Trophoblast cell (in vitro differentiated cells and primary cell): ENCODE measurements at regions not wholly inside any gene's neighbourhood (a gene's known extent, or its start where the extent isn't known, plus 50 kb on each side); places are given as distances from the start of the nearest gene placed in this dataset.

Experiments used
- DNase-seq, 2 donors: peaks; one replicate each; pipeline ENCODE4 v3.0.0-alpha.2; 2016
- H2AFZ ChIP-seq: 2 replicates; pipeline ENCODE4 v1.6.1; 2013; ENCODE audit warnings: low read length, moderate library complexity, mild to moderate bottlenecking; ENCODE audit not compliant: insufficient read depth, poor library complexity
- H2AK5ac ChIP-seq: 2 replicates; pipeline ENCODE4 v1.6.1; 2013; ENCODE audit warnings: mild to moderate bottlenecking, low read length
- H2BK120ac ChIP-seq: 2 replicates; pipeline ENCODE4 v1.6.1; 2013; ENCODE audit warnings: low read length, mild to moderate bottlenecking, moderate library complexity; ENCODE audit not compliant: insufficient read depth, poor library complexity
- H2BK12ac ChIP-seq: 2 replicates; pipeline ENCODE4 v1.6.1; 2013; ENCODE audit warnings: mild to moderate bottlenecking, low read length, moderate library complexity
- H2BK5ac ChIP-seq: 2 replicates; pipeline ENCODE4 v1.6.1; 2013; ENCODE audit warnings: low read length, low read depth, moderate library complexity, mild to moderate bottlenecking; ENCODE audit not compliant: poor library complexity
- H3K14ac ChIP-seq: 2 replicates; pipeline ENCODE4 v1.6.1; 2013; ENCODE audit warnings: mild to moderate bottlenecking, low read length
- H3K18ac ChIP-seq: 2 replicates; pipeline ENCODE4 v1.6.1; 2013; ENCODE audit warnings: mild to moderate bottlenecking, low read length
- H3K23ac ChIP-seq: 2 replicates; pipeline ENCODE4 v1.6.1; 2013; ENCODE audit warnings: low read length
- H3K27ac ChIP-seq: 2 replicates; pipeline ENCODE4 v1.5.1; 2013; ENCODE audit warnings: low read depth, mild to moderate bottlenecking, inconsistent platforms, low read length, moderate library complexity
- H3K27me3 ChIP-seq: 2 replicates; pipeline ENCODE4 v1.6.1; 2013; ENCODE audit warnings: inconsistent platforms, mild to moderate bottlenecking, low read length, moderate library complexity; ENCODE audit not compliant: insufficient read depth
- H3K36me3 ChIP-seq, 2 experiments: 1 replicate in 1 of 2; 2 replicates in 1 of 2; pipeline ENCODE4 v1.6.1; 2013; ENCODE audit warnings: low read length in 2 of 2, mild to moderate bottlenecking in 2 of 2, moderate library complexity in 1 of 2; ENCODE audit not compliant: insufficient read depth in 2 of 2, control insufficient read depth in 1 of 2
- H3K4ac ChIP-seq: 2 replicates; pipeline ENCODE4 v1.6.1; 2013; ENCODE audit warnings: low read depth, mild to moderate bottlenecking, low read length, moderate library complexity
- H3K4me1 ChIP-seq, 2 experiments: 1 replicate in 1 of 2; 2 replicates in 1 of 2; pipeline ENCODE4 v1.6.1; 2013; ENCODE audit warnings: low read length in 2 of 2, mild to moderate bottlenecking in 2 of 2, moderate library complexity in 1 of 2; ENCODE audit not compliant: insufficient read depth in 2 of 2, control insufficient read depth in 1 of 2
- H3K4me2 ChIP-seq: 2 replicates; pipeline ENCODE4 v1.6.1; 2013; ENCODE audit warnings: inconsistent platforms, mild to moderate bottlenecking, low read length, moderate library complexity
- H3K4me3 ChIP-seq: 2 replicates; pipeline ENCODE4 v1.5.1; 2013; ENCODE audit warnings: mild to moderate bottlenecking, low read depth, low read length, inconsistent platforms
- H3K79me1 ChIP-seq: one replicate; pipeline ENCODE4 v1.6.1; 2013; ENCODE audit warnings: low read length
- H3K79me2 ChIP-seq: 2 replicates; pipeline ENCODE4 v1.6.1; 2013; ENCODE audit warnings: low read length, mild to moderate bottlenecking; ENCODE audit not compliant: control insufficient read depth, insufficient read depth, poor library complexity
- H3K9ac ChIP-seq: 2 replicates; pipeline ENCODE4 v1.6.1; 2013; ENCODE audit warnings: mild to moderate bottlenecking, low read length
- H3K9me3 ChIP-seq: 2 replicates; pipeline ENCODE4 v1.6.1; 2013; ENCODE audit warnings: low read depth, mild to moderate bottlenecking, control low read depth, inconsistent platforms, low read length; ENCODE audit not compliant: insufficient read depth
- H4K12ac ChIP-seq: 2 replicates; pipeline ENCODE4 v1.6.1; 2013; ENCODE audit warnings: low read depth, mild to moderate bottlenecking, low read length, moderate library complexity
- H4K8ac ChIP-seq: 2 replicates; pipeline ENCODE4 v1.6.1; 2013; ENCODE audit warnings: low read depth, mild to moderate bottlenecking, low read length, moderate library complexity
- H4K91ac ChIP-seq: one replicate; pipeline ENCODE4 v1.6.1; 2013; ENCODE audit warnings: low read depth, mild to moderate bottlenecking, low read length, moderate library complexity
- WGBS: extraction: QIAGEN DNeasy Blood & Tissue Kit; methylation state at CpG from one replicate; pipeline ENCODE4 v1.1.7; 2013; ENCODE audit warnings: missing lambda C conversion rate; ENCODE audit not compliant: insufficient read length, insufficient coverage; ENCODE audit errors: extremely low coverage; 5-methylcytosine and 5-hydroxymethylcytosine counted together

DNA sequence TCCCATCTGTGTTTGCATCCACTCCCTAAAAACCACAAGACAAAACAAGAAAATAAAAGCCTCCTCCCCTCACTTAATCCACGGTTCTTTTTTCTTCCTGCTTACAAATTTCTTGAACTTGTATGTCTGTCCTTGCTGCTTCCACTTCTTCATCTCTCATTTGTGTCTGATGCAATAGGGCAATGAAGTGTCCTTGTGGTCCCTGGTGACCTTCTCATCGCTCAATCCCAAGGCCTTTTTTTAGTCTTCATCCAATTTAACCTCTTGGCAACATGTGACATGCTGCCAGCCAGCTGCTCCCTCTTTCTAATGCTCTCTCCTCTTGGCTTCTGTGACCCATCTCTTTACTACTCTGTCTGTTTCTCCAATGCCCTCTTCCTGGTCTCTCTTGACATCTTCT lies 87.6 kb downstream of the SEMA4F start:
- WGBS: no CpG with 5 or more reads among the region's 2 CpGs
- peaks cover 7% of the 10 kb centered on the region for H3K79me1 ChIP-seq

DNA sequence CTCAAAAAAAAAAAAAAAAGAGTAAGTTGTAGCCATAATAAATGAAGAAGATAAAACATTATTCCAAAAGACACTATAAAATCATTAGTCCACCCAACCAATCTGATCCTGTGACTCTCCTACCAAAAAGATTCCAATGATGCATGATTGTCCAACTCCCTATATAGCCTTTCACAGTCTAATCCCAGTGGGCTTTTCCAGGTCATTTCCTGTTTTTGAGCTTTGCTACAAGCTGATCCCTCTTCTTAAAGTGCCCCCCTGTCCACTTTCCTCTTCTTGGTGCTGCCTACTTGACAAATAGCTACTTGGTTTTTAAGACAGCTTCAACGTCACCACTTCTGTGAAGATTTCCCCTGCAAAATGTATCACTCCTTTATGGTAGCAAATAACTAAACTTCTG lies 88.4 kb downstream of the SEMA4F start:
- no peaks in the 10 kb centered on the region for H3K36me3 ChIP-seq
- H4K91ac ChIP-seq: no peak overlapping the region
- no CpG with 5 or more reads among the region's 1 CpG for WGBS
- no peak overlapping the region for H2AK5ac ChIP-seq
- DNase-seq: no peak
- no peak overlapping the region for H3K18ac ChIP-seq
- no peaks in the 10 kb centered on the region for H3K27me3 ChIP-seq
- no peak overlapping the region for H4K12ac ChIP-seq
- peaks cover 29 to 38% of the 10 kb centered on the region in 2 experiments for H3K4me1 ChIP-seq
- no peak overlapping the region for H3K4ac ChIP-seq
- H3K27ac ChIP-seq: no peak overlapping the region
- peaks cover 12% of the 10 kb centered on the region for H3K79me1 ChIP-seq
- H3K4me3 ChIP-seq: no peak overlapping the region
- peaks cover 4% of the 10 kb centered on the region for H3K79me2 ChIP-seq
- no peak overlapping the region for H2BK12ac ChIP-seq
- H3K4me2 ChIP-seq: no peak overlapping the region
- no peak overlapping the region for H3K23ac ChIP-seq
- no peak overlapping the region for H3K9ac ChIP-seq
- no peaks in the 10 kb centered on the region for H3K9me3 ChIP-seq
- H4K8ac ChIP-seq: no peak overlapping the region
- H2BK5ac ChIP-seq: no peak overlapping the region
- H2BK120ac ChIP-seq: no peak overlapping the region
- H3K14ac ChIP-seq: no peak overlapping the region
- H2AFZ ChIP-seq: no peak overlapping the region

More for the DNA sequence above, 87.6 kb downstream of the SEMA4F start:
- no peak for DNase-seq
- Histone ChIP-seq H2AK5ac (no peak overlapping the region), H3K4me2 (no peak overlapping the region), H2BK120ac (peak overlapping the region; percentile 35), H3K4ac (no peak overlapping the region), H2AFZ (no peak overlapping the region), H3K14ac (no peak overlapping the region), H3K79me2 (peaks cover 2% of the 10 kb centered on the region), H3K27ac (no peak overlapping the region), H3K4me1 (peaks cover 22 to 29% of the 10 kb centered on the region in 2 experiments), H3K18ac (peak overlapping the region; percentile 86), H3K36me3 (no peaks in the 10 kb centered on the region), H3K9ac (no peak overlapping the region), H2BK5ac (no peak overlapping the region), H2BK12ac (peak overlapping the region; percentile 61), H4K12ac (no peak overlapping the region), H4K91ac (peak overlapping the region; percentile 35), H3K9me3 (no peaks in the 10 kb centered on the region), H3K23ac (no peak overlapping the region), H3K4me3 (no peak overlapping the region), H3K27me3 (no peaks in the 10 kb centered on the region), H4K8ac (no peak overlapping the region)

DNA sequence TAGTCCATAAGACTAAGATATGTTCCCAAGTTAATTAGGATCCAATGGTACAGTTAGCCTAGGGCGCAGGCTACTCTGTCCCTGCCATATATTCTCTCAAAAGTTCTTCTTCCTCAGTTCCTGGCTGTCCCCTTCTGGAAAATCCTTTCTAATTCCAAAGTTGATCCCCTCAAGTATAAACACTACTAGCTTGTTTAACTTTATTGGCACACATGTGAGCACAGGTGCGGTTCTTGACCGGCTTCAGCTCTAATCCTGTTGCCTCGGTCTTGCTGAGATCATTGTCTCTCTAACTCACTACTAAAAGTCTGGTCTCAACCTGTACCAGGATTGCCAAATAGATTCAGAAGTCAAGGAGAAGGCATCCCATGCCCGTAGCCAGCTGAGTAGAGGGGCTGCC lies 89.0 kb downstream of the SEMA4F start:
- H3K18ac ChIP-seq: no peak overlapping the region

DNA sequence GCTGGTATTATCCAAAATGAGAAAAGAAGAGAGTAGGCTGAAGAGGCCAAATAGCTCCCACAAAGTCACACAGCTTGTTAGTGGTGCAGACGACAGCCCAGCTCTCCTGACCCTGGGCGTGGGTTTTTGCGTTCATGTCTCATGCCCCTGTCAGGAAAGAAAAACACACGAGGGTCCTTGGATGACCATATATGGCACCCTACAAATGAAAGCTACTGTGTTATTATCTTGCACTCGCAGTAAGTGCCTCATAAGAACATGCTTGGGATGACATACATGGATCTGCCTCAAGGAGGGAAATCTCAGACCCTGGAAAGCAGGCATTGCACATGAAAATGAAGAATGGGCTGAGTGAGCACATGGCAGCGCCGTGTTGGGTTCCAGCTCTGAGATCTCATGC lies 89.7 kb downstream of the SEMA4F start:
- H3K27ac ChIP-seq: no peak overlapping the region
- H3K36me3 ChIP-seq: no peaks in the 10 kb centered on the region
- H2AK5ac ChIP-seq: no peak overlapping the region
- no peak overlapping the region for H2BK120ac ChIP-seq
- H2AFZ ChIP-seq: no peak overlapping the region
- no peak overlapping the region for H4K12ac ChIP-seq
- H2BK5ac ChIP-seq: no peak overlapping the region
- H3K23ac ChIP-seq: no peak overlapping the region
- H3K4me3 ChIP-seq: no peak overlapping the region
- no peak overlapping the region for H3K18ac ChIP-seq
- peaks cover 35 to 41% of the 10 kb centered on the region in 2 experiments for H3K4me1 ChIP-seq
- no peak overlapping the region for H3K4ac ChIP-seq
- H3K9ac ChIP-seq: no peak overlapping the region
- peaks cover 12% of the 10 kb centered on the region for H3K79me1 ChIP-seq
- no peaks in the 10 kb centered on the region for H3K27me3 ChIP-seq
- no peak overlapping the region for H2BK12ac ChIP-seq
- no peak overlapping the region for H3K4me2 ChIP-seq
- H3K14ac ChIP-seq: no peak overlapping the region
- no peak overlapping the region for H4K91ac ChIP-seq
- H3K9me3 ChIP-seq: no peaks in the 10 kb centered on the region
- no CpG with 5 or more reads among the region's 7 CpGs for WGBS
- peaks cover 4% of the 10 kb centered on the region for H3K79me2 ChIP-seq
- DNase-seq: no peak
- no peak overlapping the region for H4K8ac ChIP-seq

More for the DNA sequence above, 89.0 kb downstream of the SEMA4F start:
- Histone ChIP-seq H3K14ac (no peak overlapping the region), H2BK120ac (no peak overlapping the region), H2BK12ac (peak overlapping the region; percentile 48), H3K79me1 (peaks cover 12% of the 10 kb centered on the region), H4K12ac (no peak overlapping the region), H4K91ac (peak overlapping the region; percentile 21), H3K4me1 (peaks cover 35 to 41% of the 10 kb centered on the region in 2 experiments), H2AK5ac (no peak overlapping the region), H3K4ac (no peak overlapping the region), H3K27me3 (no peaks in the 10 kb centered on the region), H2AFZ (no peak overlapping the region), H3K4me3 (no peak overlapping the region), H3K23ac (no peak overlapping the region), H3K79me2 (peaks cover 4% of the 10 kb centered on the region), H2BK5ac (no peak overlapping the region), H3K36me3 (no peaks in the 10 kb centered on the region), H3K9ac (no peak overlapping the region), H4K8ac (no peak overlapping the region), H3K9me3 (no peaks in the 10 kb centered on the region), H3K27ac (no peak overlapping the region), H3K4me2 (no peak overlapping the region)
- no CpG with 5 or more reads among the region's 5 CpGs for WGBS
- no peak for DNase-seq
